ENCODE measurements at regions not wholly inside any gene's neighbourhood (a gene's known extent, or its start where the extent isn't known, plus 50 kb on each side); places are given as distances from the start of the nearest gene placed in this dataset.

GRCh38 chr7:37538945-37539344, 90.3 kb upstream of the ELMO1 start:
- Histone ChIP-seq H3K4me3 (ENCODE audit: low read depth in 1 of 3, low read length in 3 of 3) (no peak overlapping the region), H3K4me1 (ENCODE audit: control insufficient read depth in 3 of 3, insufficient read depth in 2 of 3, low read depth in 1 of 3, low read length in 2 of 3) (no peaks in the 10 kb centered on the region), H3K27ac (ENCODE audit: low read depth in 1 of 3, low read length in 2 of 3) (no peak overlapping the region), H3K27me3 (ENCODE audit: control insufficient read depth in 3 of 3, insufficient read depth in 3 of 3, low read length in 3 of 3) (no peaks in the 10 kb centered on the region), H3K9me3 (ENCODE audit: control insufficient read depth in 2 of 2, insufficient read depth in 1 of 2, low read depth in 1 of 2, low read length in 1 of 2) (no peaks in the 10 kb centered on the region), H3K36me3 (ENCODE audit: control insufficient read depth in 3 of 3, insufficient read depth in 2 of 3, low read depth in 1 of 3, low read length in 3 of 3) (no peaks in the 10 kb centered on the region)
- 75 to 91% (median 80%) methylated on average over 4 of the region's 4 CpGs for WGBS, 3 donors
- FAIRE-seq (no peak), DNase-seq (no peak)

GRCh38 chr7:37540917-37541316, 92.3 kb upstream of the ELMO1 start:
- Histone ChIP-seq H3K9me3 (ENCODE audit: control insufficient read depth in 2 of 2, insufficient read depth in 1 of 2, low read depth in 1 of 2, low read length in 1 of 2) (no peaks in the 10 kb centered on the region), H3K27ac (ENCODE audit: low read depth in 1 of 3, low read length in 2 of 3) (no peak overlapping the region), H3K27me3 (ENCODE audit: control insufficient read depth in 3 of 3, insufficient read depth in 3 of 3, low read length in 3 of 3) (no peaks in the 10 kb centered on the region), H3K4me1 (ENCODE audit: control insufficient read depth in 3 of 3, insufficient read depth in 2 of 3, low read depth in 1 of 3, low read length in 2 of 3) (no peaks in the 10 kb centered on the region), H3K36me3 (ENCODE audit: control insufficient read depth in 3 of 3, insufficient read depth in 2 of 3, low read depth in 1 of 3, low read length in 3 of 3) (no peaks in the 10 kb centered on the region), H3K4me3 (ENCODE audit: low read depth in 1 of 3, low read length in 3 of 3) (no peak overlapping the region)
- 74 to 81% (median 80%) methylated on average over 9 of the region's 9 CpGs for WGBS, 3 donors
- no peak for DNase-seq
- no peak for FAIRE-seq

GRCh38 chr7:37541810-37542443, 93.3 kb upstream of the ELMO1 start:
- DNase-seq (no peak), FAIRE-seq (no peak)
- Histone ChIP-seq H3K4me3 (ENCODE audit: low read depth in 1 of 3, low read length in 3 of 3) (no peak overlapping the region), H3K27ac (ENCODE audit: low read depth in 1 of 3, low read length in 2 of 3) (no peak overlapping the region), H3K4me1 (ENCODE audit: control insufficient read depth in 3 of 3, insufficient read depth in 2 of 3, low read depth in 1 of 3, low read length in 2 of 3) (no peaks in the 10 kb centered on the region), H3K9me3 (ENCODE audit: control insufficient read depth in 2 of 2, insufficient read depth in 1 of 2, low read depth in 1 of 2, low read length in 1 of 2) (no peaks in the 10 kb centered on the region), H3K36me3 (ENCODE audit: control insufficient read depth in 3 of 3, insufficient read depth in 2 of 3, low read depth in 1 of 3, low read length in 3 of 3) (no peaks in the 10 kb centered on the region), H3K27me3 (ENCODE audit: control insufficient read depth in 3 of 3, insufficient read depth in 3 of 3, low read length in 3 of 3) (no peaks in the 10 kb centered on the region)
- 79 to 86% (median 81%) methylated on average over 3 of the region's 3 CpGs for WGBS, 3 donors

GRCh38 chr7:37545619-37546534, 97.2 kb upstream of the ELMO1 start:
- no peak for DNase-seq
- no peaks in the 10 kb centered on the region for H3K9me3 ChIP-seq (ENCODE audit: control insufficient read depth in 2 of 2, insufficient read depth in 1 of 2, low read depth in 1 of 2, low read length in 1 of 2)
- H3K4me3 ChIP-seq (ENCODE audit: low read depth in 1 of 3, low read length in 3 of 3) = no peak overlapping the region
- H3K4me1 ChIP-seq (ENCODE audit: control insufficient read depth in 3 of 3, insufficient read depth in 2 of 3, low read depth in 1 of 3, low read length in 2 of 3) = no peaks in the 10 kb centered on the region
- H3K36me3 ChIP-seq (ENCODE audit: control insufficient read depth in 3 of 3, insufficient read depth in 2 of 3, low read depth in 1 of 3, low read length in 3 of 3) = no peaks in the 10 kb centered on the region
- WGBS, 3 donors = 82 to 84% (median 83%) methylated on average over 7 of the region's 7 CpGs
- no peak overlapping the region for H3K27ac ChIP-seq (ENCODE audit: low read depth in 1 of 3, low read length in 2 of 3)
- FAIRE-seq = no peak
- H3K27me3 ChIP-seq (ENCODE audit: control insufficient read depth in 3 of 3, insufficient read depth in 3 of 3, low read length in 3 of 3) = no peaks in the 10 kb centered on the region

GRCh38 chr7:37546677-37547076, 98.0 kb upstream of the ELMO1 start:
- WGBS, 3 donors = 66 to 89% (median 73%) methylated on average over 3 of the region's 3 CpGs

GRCh38 chr7:37549076-37549931, 100.6 kb upstream of the ELMO1 start:
- Histone ChIP-seq H3K27me3 (ENCODE audit: control insufficient read depth in 3 of 3, insufficient read depth in 3 of 3, low read length in 3 of 3) (no peaks in the 10 kb centered on the region), H3K4me3 (ENCODE audit: low read depth in 1 of 3, low read length in 3 of 3) (no peak overlapping the region), H3K36me3 (ENCODE audit: control insufficient read depth in 3 of 3, insufficient read depth in 2 of 3, low read depth in 1 of 3, low read length in 3 of 3) (no peaks in the 10 kb centered on the region), H3K4me1 (ENCODE audit: control insufficient read depth in 3 of 3, insufficient read depth in 2 of 3, low read depth in 1 of 3, low read length in 2 of 3) (no peaks in the 10 kb centered on the region), H3K9me3 (ENCODE audit: control insufficient read depth in 2 of 2, insufficient read depth in 1 of 2, low read depth in 1 of 2, low read length in 1 of 2) (no peaks in the 10 kb centered on the region), H3K27ac (ENCODE audit: low read depth in 1 of 3, low read length in 2 of 3) (no peak overlapping the region)
- FAIRE-seq (no peak), DNase-seq (no peak)
- 65 to 72% (median 70%) methylated on average over 8 of the region's 8 CpGs for WGBS, 3 donors

More at GRCh38 chr7:37546677-37547076, 98.0 kb upstream of the ELMO1 start:
- no peaks in the 10 kb centered on the region for H3K9me3 ChIP-seq (ENCODE audit: control insufficient read depth in 2 of 2, insufficient read depth in 1 of 2, low read depth in 1 of 2, low read length in 1 of 2)
- FAIRE-seq (no peak), DNase-seq (no peak)
- H3K4me1 ChIP-seq (ENCODE audit: control insufficient read depth in 3 of 3, insufficient read depth in 2 of 3, low read depth in 1 of 3, low read length in 2 of 3) = no peaks in the 10 kb centered on the region
- H3K4me3 ChIP-seq (ENCODE audit: low read depth in 1 of 3, low read length in 3 of 3) = no peak overlapping the region
- no peak overlapping the region for H3K27ac ChIP-seq (ENCODE audit: low read depth in 1 of 3, low read length in 2 of 3)
- no peaks in the 10 kb centered on the region for H3K36me3 ChIP-seq (ENCODE audit: control insufficient read depth in 3 of 3, insufficient read depth in 2 of 3, low read depth in 1 of 3, low read length in 3 of 3)
- H3K27me3 ChIP-seq (ENCODE audit: control insufficient read depth in 3 of 3, insufficient read depth in 3 of 3, low read length in 3 of 3) = no peaks in the 10 kb centered on the region

GRCh38 chr7:37550426-37550825, 101.8 kb upstream of the ELMO1 start:
- DNase-seq = no peak
- WGBS, 3 donors = 33 to 52% (median 46%) methylated on average over 3 of the region's 3 CpGs
- no peak overlapping the region for H3K27ac ChIP-seq (ENCODE audit: low read depth in 1 of 3, low read length in 2 of 3)

GRCh38 chr7:37550872-37551271, 102.2 kb upstream of the ELMO1 start:
- H3K4me3 ChIP-seq (ENCODE audit: low read depth in 1 of 3, low read length in 3 of 3) = no peak overlapping the region
- no peak overlapping the region for H3K27ac ChIP-seq (ENCODE audit: low read depth in 1 of 3, low read length in 2 of 3)
- H3K27me3 ChIP-seq (ENCODE audit: control insufficient read depth in 3 of 3, insufficient read depth in 3 of 3, low read length in 3 of 3) = no peaks in the 10 kb centered on the region
- DNase-seq = no peak
- H3K9me3 ChIP-seq (ENCODE audit: control insufficient read depth in 2 of 2, insufficient read depth in 1 of 2, low read depth in 1 of 2, low read length in 1 of 2) = no peaks in the 10 kb centered on the region
- WGBS, 3 donors = 37 to 67% (median 39%) methylated on average over 2 of the region's 2 CpGs
- H3K4me1 ChIP-seq (ENCODE audit: control insufficient read depth in 3 of 3, insufficient read depth in 2 of 3, low read depth in 1 of 3, low read length in 2 of 3) = no peaks in the 10 kb centered on the region
- no peaks in the 10 kb centered on the region for H3K36me3 ChIP-seq (ENCODE audit: control insufficient read depth in 3 of 3, insufficient read depth in 2 of 3, low read depth in 1 of 3, low read length in 3 of 3)
- no peak for FAIRE-seq

More at GRCh38 chr7:37550426-37550825, 101.8 kb upstream of the ELMO1 start:
- H3K4me3 ChIP-seq (ENCODE audit: low read depth in 1 of 3, low read length in 3 of 3) = no peak overlapping the region
- H3K27me3 ChIP-seq (ENCODE audit: control insufficient read depth in 3 of 3, insufficient read depth in 3 of 3, low read length in 3 of 3) = no peaks in the 10 kb centered on the region
- no peaks in the 10 kb centered on the region for H3K9me3 ChIP-seq (ENCODE audit: control insufficient read depth in 2 of 2, insufficient read depth in 1 of 2, low read depth in 1 of 2, low read length in 1 of 2)
- H3K36me3 ChIP-seq (ENCODE audit: control insufficient read depth in 3 of 3, insufficient read depth in 2 of 3, low read depth in 1 of 3, low read length in 3 of 3) = no peaks in the 10 kb centered on the region
- FAIRE-seq = no peak
- no peaks in the 10 kb centered on the region for H3K4me1 ChIP-seq (ENCODE audit: control insufficient read depth in 3 of 3, insufficient read depth in 2 of 3, low read depth in 1 of 3, low read length in 2 of 3)

Measured in small intestine (tissue), 7 donors.